GM12892 (cell line): ENCODE measurements at regions not wholly inside any gene's neighbourhood (a gene's known extent, or its start where the extent isn't known, plus 50 kb on each side); places are given as distances from the start of the nearest gene placed in this dataset.

Experiments used
- POLR2A ChIP-seq: IDR thresholded peaks from 2 replicates; pipeline ENCODE4 v1.6.1; 2011; ENCODE audit warnings: low read depth, low read length, control low read depth
- POLR2AphosphoS5 ChIP-seq: IDR thresholded peaks from 2 replicates; pipeline ENCODE4 v1.6.1; 2011; ENCODE audit warnings: low read depth, low read length, control low read depth
- TAF1 ChIP-seq: IDR thresholded peaks from 2 replicates; pipeline ENCODE4 v1.6.1; 2011; ENCODE audit warnings: low read depth, mild to moderate bottlenecking, control low read depth, low read length, borderline replicate concordance

- TF ChIP-seq POLR2AphosphoS5 (no peak), POLR2A (no peak), TAF1 (no peak)
Observed at GRCh38 chr2:221342388-221342787, 229.7 kb downstream of the EPHA4 start.
